ENCODE measurements at regions not wholly inside any gene's neighbourhood (a gene's known extent, or its start where the extent isn't known, plus 50 kb on each side); places are given as distances from the start of the nearest gene placed in this dataset.

GRCh38 chr18:22314001-22314400 is 103.7 kb downstream of the CTAGE1 start:
- no peak for DNase-seq (ENCODE audit: low spot score in 2 of 2)
- TF ChIP-seq POLR2AphosphoS5 (IDR thresholded peaks at IDR 0.05) (no peak), POLR2A (IDR thresholded peaks at IDR 0.05) (no peak)
- TF ChIP-seq, protein P1, sequence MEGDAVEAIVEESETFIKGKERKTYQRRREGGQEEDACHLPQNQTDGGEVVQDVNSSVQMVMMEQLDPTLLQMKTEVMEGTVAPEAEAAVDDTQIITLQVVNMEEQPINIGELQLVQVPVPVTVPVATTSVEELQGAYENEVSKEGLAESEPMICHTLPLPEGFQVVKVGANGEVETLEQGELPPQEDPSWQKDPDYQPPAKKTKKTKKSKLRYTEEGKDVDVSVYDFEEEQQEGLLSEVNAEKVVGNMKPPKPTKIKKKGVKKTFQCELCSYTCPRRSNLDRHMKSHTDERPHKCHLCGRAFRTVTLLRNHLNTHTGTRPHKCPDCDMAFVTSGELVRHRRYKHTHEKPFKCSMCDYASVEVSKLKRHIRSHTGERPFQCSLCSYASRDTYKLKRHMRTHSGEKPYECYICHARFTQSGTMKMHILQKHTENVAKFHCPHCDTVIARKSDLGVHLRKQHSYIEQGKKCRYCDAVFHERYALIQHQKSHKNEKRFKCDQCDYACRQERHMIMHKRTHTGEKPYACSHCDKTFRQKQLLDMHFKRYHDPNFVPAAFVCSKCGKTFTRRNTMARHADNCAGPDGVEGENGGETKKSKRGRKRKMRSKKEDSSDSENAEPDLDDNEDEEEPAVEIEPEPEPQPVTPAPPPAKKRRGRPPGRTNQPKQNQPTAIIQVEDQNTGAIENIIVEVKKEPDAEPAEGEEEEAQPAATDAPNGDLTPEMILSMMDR (IDR thresholded peaks at IDR 0.05), result no peak
- intact Hi-C loops (cut with DNase I; ENCODE audit: low total_unique reads), result no loop called here
- Histone ChIP-seq H3K4me3 (no peak overlapping the region), H3K9me3 (no peaks in the 10 kb centered on the region), H3K27ac (peak overlapping the region in 1 of 2 donors; percentile 69), H3K4me1 (no peaks in the 10 kb centered on the region), H3K36me3 (no peaks in the 10 kb centered on the region), H3K27me3 (no peaks in the 10 kb centered on the region)

DNA sequence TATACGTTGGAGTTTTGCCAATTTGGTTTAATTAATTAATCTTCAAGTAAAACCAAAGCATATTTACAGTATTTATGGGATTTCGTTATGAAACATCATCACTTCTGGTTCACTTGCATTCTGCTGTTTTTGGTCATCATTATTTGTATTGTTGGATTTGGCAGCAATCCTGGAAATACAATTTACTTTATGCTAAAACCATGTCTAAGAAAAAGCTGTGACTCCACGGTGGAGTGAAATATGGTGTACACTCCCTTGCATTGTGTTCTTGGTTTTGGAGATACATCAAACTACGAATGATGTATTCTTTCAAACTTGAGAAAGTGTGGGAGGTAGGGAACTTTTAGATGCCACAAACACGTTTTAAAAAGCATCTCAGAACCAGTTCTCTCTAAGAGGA is 106.4 kb downstream of the CTAGE1 start:
- TF ChIP-seq, protein P1 (IDR thresholded peaks at IDR 0.05), result no peak
- TF ChIP-seq POLR2A (IDR thresholded peaks at IDR 0.05) (no peak), POLR2AphosphoS5 (IDR thresholded peaks at IDR 0.05) (no peak)
- Histone ChIP-seq H3K27me3 (no peaks in the 10 kb centered on the region), H3K4me3 (no peak overlapping the region), H3K4me1 (no peaks in the 10 kb centered on the region), H3K36me3 (no peaks in the 10 kb centered on the region), H3K9me3 (no peaks in the 10 kb centered on the region), H3K27ac (no peak overlapping the region)
- no peak for DNase-seq (ENCODE audit: low spot score in 2 of 2)
- intact Hi-C loops (cut with DNase I; ENCODE audit: low total_unique reads), result no loop called here

DNA sequence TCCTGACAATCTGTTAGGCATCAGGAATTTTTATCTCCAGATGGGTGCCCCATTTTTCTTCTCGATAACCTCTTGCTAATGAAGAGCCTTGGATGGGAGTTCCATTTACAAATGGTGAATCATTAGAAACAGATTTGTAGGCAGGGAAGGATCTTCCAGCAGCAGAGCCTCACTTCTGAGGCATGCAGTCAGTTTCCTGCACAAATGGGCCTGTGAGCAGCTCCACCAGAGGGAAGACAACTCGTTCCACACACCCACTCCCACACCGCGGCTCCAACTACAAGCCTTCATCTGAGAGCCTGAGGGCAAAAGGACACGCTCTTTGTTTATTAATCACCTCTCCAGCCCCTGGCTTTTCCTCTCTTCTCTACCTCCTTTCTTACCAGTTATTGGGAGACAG is 108.5 kb downstream of the CTAGE1 start:
- Histone ChIP-seq H3K36me3 (no peaks in the 10 kb centered on the region), H3K4me3 (no peak overlapping the region), H3K4me1 (no peaks in the 10 kb centered on the region), H3K27me3 (no peaks in the 10 kb centered on the region), H3K27ac (no peak overlapping the region), H3K9me3 (no peaks in the 10 kb centered on the region)
- DNase-seq (ENCODE audit: low spot score in 2 of 2), result no peak
- intact Hi-C loops (cut with DNase I; ENCODE audit: low total_unique reads), result no loop called here
- TF ChIP-seq, protein P1 (IDR thresholded peaks at IDR 0.05), result no peak
- no peak for TF ChIP-seq POLR2A (IDR thresholded peaks at IDR 0.05)
- TF ChIP-seq POLR2AphosphoS5 (IDR thresholded peaks at IDR 0.05), result no peak

DNA sequence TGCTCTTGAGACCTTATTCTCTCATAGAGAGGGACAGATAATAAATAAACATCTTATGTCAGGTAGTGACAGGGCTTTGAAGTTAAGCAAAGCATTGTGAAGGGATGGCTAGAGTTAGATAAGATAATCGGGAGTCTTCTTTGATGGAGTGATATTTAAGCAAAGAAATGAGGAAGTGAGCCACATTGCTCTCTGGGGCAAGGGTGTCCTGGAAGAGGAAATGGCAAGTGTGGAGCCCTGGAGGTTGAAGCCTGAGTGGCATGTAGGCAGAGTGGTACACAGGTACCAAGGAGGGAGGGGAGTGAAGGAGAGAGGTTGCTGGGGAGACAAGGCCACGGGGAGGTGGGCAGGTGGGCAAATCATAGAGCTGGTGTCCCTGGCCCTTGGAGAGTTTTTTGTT is 110.2 kb downstream of the CTAGE1 start:
- Histone ChIP-seq H3K4me3 (no peak overlapping the region), H3K36me3 (no peaks in the 10 kb centered on the region), H3K27me3 (no peaks in the 10 kb centered on the region), H3K27ac (no peak overlapping the region), H3K4me1 (no peaks in the 10 kb centered on the region), H3K9me3 (no peaks in the 10 kb centered on the region)
- intact Hi-C loops (cut with DNase I; ENCODE audit: low total_unique reads), result no loop called here
- TF ChIP-seq, protein P1 (IDR thresholded peaks at IDR 0.05), result no peak
- TF ChIP-seq POLR2A (IDR thresholded peaks at IDR 0.05) (no peak), POLR2AphosphoS5 (IDR thresholded peaks at IDR 0.05) (no peak)
- no peak for DNase-seq (ENCODE audit: low spot score in 2 of 2)

- no peak overlapping the region for H3K4me3 ChIP-seq
- no peak overlapping the region for H3K27ac ChIP-seq
- no peaks in the 10 kb centered on the region for H3K27me3 ChIP-seq
- intact Hi-C loops (cut with DNase I; ENCODE audit: low total_unique reads), result no loop called here
- no peaks in the 10 kb centered on the region for H3K9me3 ChIP-seq
- H3K36me3 ChIP-seq, result no peaks in the 10 kb centered on the region
- no peaks in the 10 kb centered on the region for H3K4me1 ChIP-seq
- no peak for DNase-seq (ENCODE audit: low spot score in 2 of 2)
- TF ChIP-seq, protein P1 (IDR thresholded peaks at IDR 0.05), result no peak
- no peak for TF ChIP-seq POLR2AphosphoS5 (IDR thresholded peaks at IDR 0.05)
- no peak for TF ChIP-seq POLR2A (IDR thresholded peaks at IDR 0.05)
Measured at GRCh38 chr18:22303927-22304326, 113.8 kb downstream of the CTAGE1 start.
